ENCODE measurements at regions not wholly inside any gene's neighbourhood (a gene's known extent, or its start where the extent isn't known, plus 50 kb on each side); places are given as distances from the start of the nearest gene placed in this dataset.

DNA sequence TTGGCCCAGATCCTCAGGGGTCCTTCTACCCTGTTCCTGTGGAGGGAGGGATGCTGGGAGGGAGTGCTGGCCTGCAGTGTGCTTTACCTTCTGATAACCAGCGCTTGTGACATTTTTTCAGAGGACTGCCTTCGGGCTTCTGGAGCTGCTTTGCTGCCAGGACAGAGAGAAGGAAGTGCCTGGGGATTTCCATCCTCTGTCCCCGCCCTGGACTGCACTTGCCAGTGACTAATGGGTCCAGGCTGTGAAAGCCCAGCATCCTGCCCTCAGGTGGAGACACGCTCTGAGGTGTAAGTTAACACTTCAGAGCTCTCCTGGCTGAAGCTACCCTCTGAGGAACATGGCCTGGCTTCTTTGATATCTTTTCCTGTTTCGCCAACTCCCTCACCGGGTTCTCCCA lies 158.7 kb upstream of the SYT13 start:
- H3K27ac ChIP-seq, result no peak overlapping the region
- TF ChIP-seq, protein P1, sequence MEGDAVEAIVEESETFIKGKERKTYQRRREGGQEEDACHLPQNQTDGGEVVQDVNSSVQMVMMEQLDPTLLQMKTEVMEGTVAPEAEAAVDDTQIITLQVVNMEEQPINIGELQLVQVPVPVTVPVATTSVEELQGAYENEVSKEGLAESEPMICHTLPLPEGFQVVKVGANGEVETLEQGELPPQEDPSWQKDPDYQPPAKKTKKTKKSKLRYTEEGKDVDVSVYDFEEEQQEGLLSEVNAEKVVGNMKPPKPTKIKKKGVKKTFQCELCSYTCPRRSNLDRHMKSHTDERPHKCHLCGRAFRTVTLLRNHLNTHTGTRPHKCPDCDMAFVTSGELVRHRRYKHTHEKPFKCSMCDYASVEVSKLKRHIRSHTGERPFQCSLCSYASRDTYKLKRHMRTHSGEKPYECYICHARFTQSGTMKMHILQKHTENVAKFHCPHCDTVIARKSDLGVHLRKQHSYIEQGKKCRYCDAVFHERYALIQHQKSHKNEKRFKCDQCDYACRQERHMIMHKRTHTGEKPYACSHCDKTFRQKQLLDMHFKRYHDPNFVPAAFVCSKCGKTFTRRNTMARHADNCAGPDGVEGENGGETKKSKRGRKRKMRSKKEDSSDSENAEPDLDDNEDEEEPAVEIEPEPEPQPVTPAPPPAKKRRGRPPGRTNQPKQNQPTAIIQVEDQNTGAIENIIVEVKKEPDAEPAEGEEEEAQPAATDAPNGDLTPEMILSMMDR (conservative IDR thresholded peaks at IDR 0.05), result no peak

DNA sequence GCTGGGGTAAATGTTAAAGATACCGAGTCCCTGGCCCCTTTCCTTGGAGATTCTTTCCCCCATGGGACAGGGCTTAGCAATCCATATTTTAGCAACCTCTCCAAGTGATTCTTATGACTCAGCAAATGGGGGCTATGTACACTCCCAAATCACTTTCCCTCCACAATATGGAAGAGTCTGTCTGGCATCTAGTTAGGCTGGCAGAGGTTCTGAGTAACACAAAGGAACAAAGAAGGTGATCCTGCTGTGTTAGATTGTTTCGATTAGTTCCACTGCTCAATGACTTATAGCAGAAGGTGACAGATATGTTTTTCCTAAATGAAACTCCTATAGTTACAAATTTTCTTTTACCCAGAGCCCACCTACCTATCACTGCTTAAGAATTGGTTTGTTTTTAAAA lies 154.0 kb upstream of the SYT13 start:
- TF ChIP-seq, protein P1 (conservative IDR thresholded peaks at IDR 0.05), result no peak
- H3K27ac ChIP-seq, result no peak overlapping the region

DNA sequence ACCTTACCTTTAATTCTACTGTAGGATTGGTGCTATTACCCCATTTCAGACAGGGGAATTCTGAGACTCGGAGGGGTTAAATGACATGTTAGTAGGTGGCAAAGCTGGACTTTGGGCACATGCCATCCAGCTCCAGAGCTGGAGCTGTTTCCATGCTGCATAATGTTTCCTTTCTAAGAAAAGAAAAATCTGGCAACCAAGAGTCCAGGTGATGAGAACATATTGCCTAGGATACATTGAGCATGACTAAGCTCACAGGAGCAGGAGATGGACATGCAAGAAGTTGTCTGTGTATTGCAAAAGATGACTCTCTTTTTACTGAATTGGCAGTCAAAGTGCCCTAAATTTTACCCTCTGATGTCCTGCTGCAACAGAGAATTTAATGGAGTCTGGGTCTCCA lies 150.8 kb upstream of the SYT13 start:
- TF ChIP-seq, protein P1 (conservative IDR thresholded peaks at IDR 0.05), result no peak
- H3K27ac ChIP-seq, result no peak overlapping the region

DNA sequence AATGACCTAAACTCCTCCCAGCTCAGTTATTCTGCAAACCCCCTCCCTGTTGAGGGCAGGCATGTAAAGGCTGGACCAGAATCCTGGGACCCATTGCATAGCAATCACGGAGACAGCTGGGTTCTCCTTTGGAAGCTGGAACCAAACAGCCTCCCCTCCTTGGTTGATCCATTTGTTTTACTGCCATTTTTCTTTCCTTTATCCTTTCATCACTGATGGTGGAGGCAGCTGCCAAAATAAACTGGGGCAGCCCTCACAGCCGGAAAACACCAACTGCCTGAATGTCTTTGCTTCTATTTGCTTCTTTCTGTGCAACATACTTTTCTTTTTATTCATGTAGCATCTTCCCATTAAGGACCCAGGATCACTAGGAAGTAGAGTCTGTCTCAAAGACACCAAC lies 150.0 kb upstream of the SYT13 start:
- no peak overlapping the region for H3K27ac ChIP-seq
- TF ChIP-seq, protein P1 (conservative IDR thresholded peaks at IDR 0.05), result no peak

DNA sequence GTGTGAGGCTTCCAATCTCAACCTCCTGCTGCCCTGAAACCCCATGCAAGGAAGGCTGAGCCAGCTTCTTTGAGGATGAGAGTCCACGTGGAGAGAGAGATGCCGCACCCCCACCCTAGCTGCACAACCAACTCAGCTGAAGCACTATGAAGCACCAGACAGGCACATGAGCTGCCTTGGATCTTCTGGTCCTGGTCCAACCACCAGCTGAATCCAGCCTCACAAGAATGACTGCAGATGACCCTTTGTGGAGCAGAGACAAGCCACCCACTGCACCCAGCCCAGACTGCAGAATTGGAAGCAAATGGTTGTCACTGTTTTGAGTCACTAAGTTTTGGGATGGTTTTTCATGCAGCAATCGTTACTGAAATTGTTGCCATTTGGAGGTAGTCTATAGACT lies 149.6 kb upstream of the SYT13 start:
- TF ChIP-seq, protein P1 (conservative IDR thresholded peaks at IDR 0.05), result no peak
- H3K27ac ChIP-seq, result no peak overlapping the region

DNA sequence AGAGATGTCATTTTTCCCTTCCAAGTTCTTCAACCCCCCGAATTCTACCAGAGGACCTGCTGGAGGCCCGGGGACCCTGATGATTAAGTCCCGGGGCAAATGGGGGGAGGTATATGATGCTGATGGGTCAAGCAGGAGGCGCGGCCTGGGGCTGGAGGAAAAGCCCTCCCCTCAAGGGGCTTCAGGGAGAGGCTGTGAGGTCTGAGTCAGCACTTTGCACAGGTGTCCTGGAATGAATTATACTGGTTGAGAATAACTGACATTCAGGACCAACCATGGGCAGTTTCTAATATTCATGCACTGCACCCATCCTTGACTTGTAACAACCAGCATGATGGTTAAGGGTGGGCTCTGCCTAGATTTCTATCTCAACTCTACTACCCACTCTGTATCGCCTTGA lies 146.8 kb upstream of the SYT13 start:
- TF ChIP-seq, protein P1 (conservative IDR thresholded peaks at IDR 0.05), result no peak
- H3K27ac ChIP-seq, result no peak overlapping the region

DNA sequence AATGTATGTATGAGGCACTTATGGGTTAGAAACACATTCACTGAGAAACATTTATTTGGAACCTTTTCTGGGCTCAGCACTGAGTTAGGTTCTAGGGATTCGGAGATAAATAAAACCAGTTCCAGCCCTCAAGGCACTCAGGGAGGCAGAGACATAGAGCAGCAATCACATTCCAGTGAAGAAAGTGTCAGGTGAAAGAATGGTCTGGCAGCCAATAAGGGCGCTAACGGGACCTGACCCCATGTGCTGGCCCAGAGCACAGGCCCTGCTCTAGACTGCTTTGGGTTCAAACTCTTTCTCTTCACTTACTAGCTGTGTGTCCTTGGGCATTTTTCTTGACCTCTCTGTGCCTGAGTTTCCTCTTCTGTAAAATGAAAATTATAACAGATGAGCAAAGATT lies 146.0 kb upstream of the SYT13 start:
- no peak overlapping the region for H3K27ac ChIP-seq
- TF ChIP-seq, protein P1 (conservative IDR thresholded peaks at IDR 0.05), result no peak
